GM12878 (cell line): ENCODE measurements at regions not wholly inside any gene's neighbourhood (a gene's known extent, or its start where the extent isn't known, plus 50 kb on each side); places are given as distances from the start of the nearest gene placed in this dataset.

Experiments
- ATAC-seq: fragments of 200-7000 bp; cut with Tn5 transposase; 3 replicates; pipeline ENCODE4 v1.9.1; 2020; ENCODE audit warnings: mild to moderate bottlenecking, moderate library complexity
- BruUV-seq: library from RNA; stranded (reverse); fragments of 400-500 nt; replicated peaks from 2 replicates; lab custom pipeline; 2021; lab: Mats Ljungman, UMichigan
- CTCF ChIA-PET: fragments of 300-600 bp; sonication (Branson Sonifier 250); formaldehyde crosslinking; extraction: SDS; loops from one replicate; lab custom pipeline; 2021; ENCODE audit warnings: inconsistent platforms; lab: Yijun Ruan, JAX
- POLR2A ChIA-PET: fragments of 350-600 bp; formaldehyde crosslinking; extraction: SDS; loops from one replicate; lab custom pipeline; 2021; ENCODE audit warnings: inconsistent platforms; lab: Charles Lee
- RAD21 ChIA-PET: fragments of 300-600 bp; sonication (Branson Sonifier 250); formaldehyde crosslinking; loops from one replicate; lab custom pipeline; 2023; ENCODE audit warnings: antibody characterized with exemption; ENCODE audit not compliant: unreplicated experiment; lab: Charles Lee
- SMC1A ChIA-PET: fragments of 300-600 bp; sonication (Branson Sonifier 250); formaldehyde crosslinking; loops from one replicate; lab custom pipeline; 2023; ENCODE audit not compliant: unreplicated experiment, uncharacterized antibody; lab: Charles Lee
- DNase-seq: peaks from one replicate; pipeline ENCODE4 v3.0.0-alpha.2; 2011; ENCODE audit warnings: low read depth, low spot score
- FAIRE-seq: peaks from 3 replicates; lab custom pipeline; 2011; peaks lifted over from hg19 to GRCh38; lab: Jason Lieb, UNC
- H2AFZ ChIP-seq: 2 replicates; pipeline ENCODE4 v1.6.0; 2011; ENCODE audit warnings: low read depth, low read length, control low read depth; ENCODE audit not compliant: control insufficient read depth
- H3K27ac ChIP-seq: 2 replicates; pipeline ENCODE4 v1.5.1; 2011; ENCODE audit warnings: control low read depth; ENCODE audit not compliant: control insufficient read depth, insufficient read depth
- H3K27me3 ChIP-seq, 2 experiments: replicated peaks in 1 of 2; 2 replicates each; pipeline versions ENCODE4 v1.6.0 to v1.6.1; 2011; ENCODE audit warnings: low read length in 1 of 2; ENCODE audit not compliant: control insufficient read depth in 2 of 2, insufficient read depth in 2 of 2
- H3K36me3 ChIP-seq, 2 experiments: 2 replicates each; pipeline ENCODE4 v1.5.1; 2011; ENCODE audit warnings: low read length in 1 of 2; ENCODE audit not compliant: control insufficient read depth in 2 of 2, insufficient read depth in 2 of 2
- H3K4me1 ChIP-seq: 2 replicates; pipeline ENCODE4 v1.6.1; 2011; ENCODE audit warnings: mild to moderate bottlenecking, low read length, moderate library complexity, mixed read lengths; ENCODE audit not compliant: control insufficient read depth, insufficient read depth
- H3K4me2 ChIP-seq: 2 replicates; pipeline ENCODE4 v1.6.0; 2011; ENCODE audit warnings: control low read depth; ENCODE audit not compliant: control insufficient read depth, insufficient read depth
- H3K4me3 ChIP-seq: fragments of 200-600 bp; sonication (generic); 2 replicates; pipeline ENCODE4 v1.5.1; 2016
- H3K79me2 ChIP-seq: 2 replicates; pipeline ENCODE4 v1.6.0; 2011; ENCODE audit warnings: low read length; ENCODE audit not compliant: control insufficient read depth, insufficient read depth
- H3K9ac ChIP-seq: 2 replicates; pipeline ENCODE4 v1.8.0; 2011; ENCODE audit warnings: low read length, control low read depth, mixed read lengths; ENCODE audit not compliant: control insufficient read depth, insufficient read depth
- H3K9me3 ChIP-seq: replicated peaks from 3 replicates; pipeline ENCODE4 v1.5.1; 2011; ENCODE audit warnings: mild to moderate bottlenecking, low read length; ENCODE audit not compliant: control insufficient read depth, insufficient read depth
- H4K20me1 ChIP-seq: 2 replicates; pipeline ENCODE4 v1.6.0; 2011; ENCODE audit not compliant: control insufficient read depth, insufficient read depth
- BCL3 ChIP-seq: IDR thresholded peaks from 2 replicates; pipeline ENCODE4 v1.6.1; 2011; ENCODE audit warnings: borderline replicate concordance, low read depth, mild to moderate bottlenecking, moderate library complexity, low read length; ENCODE audit not compliant: insufficient read depth, poor library complexity, severe bottlenecking
- CBFB ChIP-seq: IDR thresholded peaks from 2 replicates; pipeline ENCODE4 v1.6.1; 2016; ENCODE audit warnings: antibody characterized with exemption, low read depth
- CREB1 ChIP-seq: IDR thresholded peaks from 2 replicates; pipeline ENCODE4 v1.6.1; 2012; ENCODE audit warnings: low read depth, mild to moderate bottlenecking, inconsistent platforms
- E2F4 ChIP-seq: IDR thresholded peaks from 2 replicates; pipeline ENCODE4 v1.6.1; 2012; ENCODE audit warnings: low read depth, low read length, improper control_type of control experiment
- ETV6 ChIP-seq, 2 experiments: fragments of 450-650 bp in 1 of 2; IDR thresholded peaks in 1 of 2; conservative IDR thresholded peaks in 1 of 2; 2 replicates each; pipeline ENCODE4 v1.6.1; 2014; ENCODE audit warnings: antibody characterized with exemption in 1 of 2, borderline replicate concordance in 1 of 2, low read depth in 1 of 2, mild to moderate bottlenecking in 1 of 2, moderate library complexity in 1 of 2
- IKZF2 ChIP-seq, 2 experiments: fragments of 450-650 bp; IDR thresholded peaks; 2 replicates each; pipeline ENCODE4 v1.6.1; 2017; ENCODE audit warnings: mild to moderate bottlenecking in 2 of 2, moderate library complexity in 2 of 2
- JUNB ChIP-seq: IDR thresholded peaks from 2 replicates; pipeline ENCODE4 v1.6.1; 2016; ENCODE audit warnings: antibody characterized with exemption, mild to moderate bottlenecking
- MEF2B ChIP-seq: fragments of 450-650 bp; IDR thresholded peaks from 2 replicates; pipeline ENCODE4 v1.6.1; 2018; ENCODE audit warnings: mild to moderate bottlenecking, moderate library complexity; ENCODE audit not compliant: partially characterized antibody, poor library complexity, severe bottlenecking
- MLLT1 ChIP-seq: fragments of 450-650 bp; IDR thresholded peaks from 2 replicates; pipeline ENCODE4 v1.6.1; 2016; ENCODE audit warnings: mild to moderate bottlenecking
- NFYB ChIP-seq: IDR thresholded peaks from 2 replicates; pipeline ENCODE4 v1.6.1; 2011; ENCODE audit warnings: low read depth, mild to moderate bottlenecking, low read length, improper control_type of control experiment, moderate library complexity; ENCODE audit not compliant: insufficient read depth
- RB1 ChIP-seq: fragments of 450-650 bp; formaldehyde crosslinking; IDR thresholded peaks from 2 replicates; pipeline ENCODE4 v1.6.1; 2017; ENCODE audit warnings: mild to moderate bottlenecking, borderline replicate concordance
- RELA ChIP-seq: fragments of 450-650 bp; IDR thresholded peaks from 2 replicates; pipeline ENCODE4 v1.8.0; 2014; ENCODE audit warnings: borderline replicate concordance; ENCODE audit not compliant: partially characterized antibody
- SIN3A ChIP-seq: IDR thresholded peaks from 2 replicates; pipeline ENCODE4 v1.6.1; 2012; ENCODE audit warnings: low read depth, low read length, improper control_type of control experiment
- SIX5 ChIP-seq: IDR thresholded peaks from 2 replicates; pipeline ENCODE4 v1.6.1; 2011; ENCODE audit warnings: mild to moderate bottlenecking, low read depth, low read length, moderate library complexity; ENCODE audit not compliant: severe bottlenecking
- SMAD1 ChIP-seq: fragments of 450-650 bp; IDR thresholded peaks from 2 replicates; pipeline ENCODE4 v1.6.1; 2018; ENCODE audit warnings: mild to moderate bottlenecking, low read depth; ENCODE audit not compliant: partially characterized antibody
- TCF7 ChIP-seq: IDR thresholded peaks from 2 replicates; pipeline ENCODE4 v1.6.1; 2014; ENCODE audit warnings: antibody characterized with exemption, borderline replicate concordance
- ZNF622 ChIP-seq: fragments of 450-650 bp; IDR thresholded peaks from 2 replicates; pipeline ENCODE4 v1.6.1; 2017; ENCODE audit warnings: mild to moderate bottlenecking, inconsistent platforms
- ZNF687 ChIP-seq: fragments of 450-650 bp; IDR thresholded peaks from 2 replicates; pipeline ENCODE4 v1.6.1; 2017; ENCODE audit warnings: mild to moderate bottlenecking, moderate library complexity
- WGBS: methylation state at CpG from one replicate; pipeline ENCODE4 v1.1.6; 2016; ENCODE audit warnings: low lambda C conversion rate; ENCODE audit not compliant: insufficient replicate concordance, insufficient coverage; ENCODE audit errors: missing lambda C conversion rate; 5-methylcytosine and 5-hydroxymethylcytosine counted together
- in situ Hi-C: fragments of 300-500 bp; cut with MboI; formaldehyde crosslinking; loops from 9 replicates; pipeline ENCODE4 v1.14.3; 2018; ENCODE audit warnings: mixed read lengths
- intact Hi-C: fragments of 100-400 bp; cut with micrococcal nuclease; formaldehyde crosslinking; loops from one replicate; pipeline ENCODE4 v1.14.2; 2022; ENCODE audit not compliant: unreplicated experiment

GRCh38 chr2:175633227-175633626, 368.8 kb downstream of the LNPK start:
- ATAC-seq = no peak
- POLR2A ChIA-PET = no interaction called here
- FAIRE-seq = no peak
- no peak overlapping the region for H3K4me3 ChIP-seq
- no peak overlapping the region for H2AFZ ChIP-seq
- H4K20me1 ChIP-seq = no peaks in the 10 kb centered on the region
- H3K27ac ChIP-seq = no peak overlapping the region
- H3K79me2 ChIP-seq = no peaks in the 10 kb centered on the region
- CTCF ChIA-PET = no interaction called here
- WGBS = 13% methylated on average over 2 of the region's 2 CpGs
- no peaks in the 10 kb centered on the region for H3K36me3 ChIP-seq
- H3K4me1 ChIP-seq = no peaks in the 10 kb centered on the region
- H3K27me3 ChIP-seq = no peaks in the 10 kb centered on the region; a peak in 2 of 4 replicates
- H3K4me2 ChIP-seq = no peak overlapping the region
- SMC1A ChIA-PET = interaction anchor here (0.6 to 1.0 kb wide), 2 partner anchors 29 to 175 kb away, joined by 3 to 4 read pairs; no protein-coding TSS in a partner anchor
- in situ Hi-C loops = no loop called here
- intact Hi-C loops = no loop called here
- H3K9me3 ChIP-seq = no peaks in the 10 kb centered on the region
- RAD21 ChIA-PET = no interaction called here
- BruUV-seq = no TSS peak
- H3K9ac ChIP-seq = no peak overlapping the region
- DNase-seq = no peak
- TF ChIP-seq JUNB (no peak), ZNF622 (no peak), BCL3 (no peak), ZNF687 (no peak), SMAD1 (no peak), ETV6 (conservative IDR thresholded peaks at IDR 0.05 in 1 of 2, IDR thresholded peaks at IDR 0.05 in 1 of 2; ENCODE audit: borderline replicate concordance in 1 of 2, low read depth in 1 of 2) (no peak), TCF7 (no peak), SIX5 (no peak), CREB1 (no peak), CBFB (no peak), MLLT1 (no peak), RELA (no peak), MEF2B (no peak), E2F4 (no peak), IKZF2 (IDR thresholded peaks at IDR 0.05) (no peak), SIN3A (no peak), RB1 (no peak), NFYB (no peak)
